ENCODE measurements at regions not wholly inside any gene's neighbourhood (a gene's known extent, or its start where the extent isn't known, plus 50 kb on each side); places are given as distances from the start of the nearest gene placed in this dataset.

DNA sequence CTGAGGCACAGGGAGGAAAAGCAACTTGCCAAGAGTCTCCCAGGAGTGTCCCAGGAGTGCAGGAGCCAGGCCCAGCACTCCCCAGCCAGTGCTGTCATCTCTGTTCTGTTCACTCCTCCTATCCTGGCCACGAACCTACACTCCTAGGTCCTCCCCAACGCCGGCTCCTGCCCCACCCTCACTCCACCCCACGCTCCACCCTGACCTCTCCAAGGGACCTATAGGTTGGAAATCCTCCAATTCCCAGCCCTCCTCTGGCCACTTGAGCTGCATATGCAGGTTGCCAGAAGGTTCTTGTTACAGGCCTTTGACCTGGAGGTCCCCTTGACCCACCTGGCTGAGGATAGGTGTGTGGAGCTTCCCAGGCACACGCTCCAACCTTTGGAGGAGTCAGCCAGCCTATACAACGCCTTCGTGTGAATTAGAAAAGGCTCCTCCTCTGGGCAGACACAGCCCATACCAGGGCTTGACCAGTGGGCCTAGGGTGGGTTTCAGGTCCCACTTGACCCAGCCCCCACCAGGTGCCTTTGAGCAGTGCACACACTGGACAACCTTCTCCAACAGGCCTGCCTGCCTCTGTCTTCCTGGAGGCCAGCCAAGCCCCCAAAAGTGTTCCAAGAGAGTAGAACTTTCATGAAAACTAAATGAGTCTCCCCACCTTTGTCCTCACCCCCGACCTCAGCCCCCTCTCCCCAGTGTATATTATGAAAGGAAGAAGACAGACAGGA, 167.2 kb upstream of the TLE3 start:
- H3K4me3 ChIP-seq (ENCODE audit: control insufficient read depth, low read depth, low read length): no peak overlapping the region
- no peak for DNase-seq (ENCODE audit: low read depth)
- TF ChIP-seq, protein P1, sequence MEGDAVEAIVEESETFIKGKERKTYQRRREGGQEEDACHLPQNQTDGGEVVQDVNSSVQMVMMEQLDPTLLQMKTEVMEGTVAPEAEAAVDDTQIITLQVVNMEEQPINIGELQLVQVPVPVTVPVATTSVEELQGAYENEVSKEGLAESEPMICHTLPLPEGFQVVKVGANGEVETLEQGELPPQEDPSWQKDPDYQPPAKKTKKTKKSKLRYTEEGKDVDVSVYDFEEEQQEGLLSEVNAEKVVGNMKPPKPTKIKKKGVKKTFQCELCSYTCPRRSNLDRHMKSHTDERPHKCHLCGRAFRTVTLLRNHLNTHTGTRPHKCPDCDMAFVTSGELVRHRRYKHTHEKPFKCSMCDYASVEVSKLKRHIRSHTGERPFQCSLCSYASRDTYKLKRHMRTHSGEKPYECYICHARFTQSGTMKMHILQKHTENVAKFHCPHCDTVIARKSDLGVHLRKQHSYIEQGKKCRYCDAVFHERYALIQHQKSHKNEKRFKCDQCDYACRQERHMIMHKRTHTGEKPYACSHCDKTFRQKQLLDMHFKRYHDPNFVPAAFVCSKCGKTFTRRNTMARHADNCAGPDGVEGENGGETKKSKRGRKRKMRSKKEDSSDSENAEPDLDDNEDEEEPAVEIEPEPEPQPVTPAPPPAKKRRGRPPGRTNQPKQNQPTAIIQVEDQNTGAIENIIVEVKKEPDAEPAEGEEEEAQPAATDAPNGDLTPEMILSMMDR (IDR thresholded peaks at IDR 0.05; ENCODE audit: control insufficient read depth, insufficient read depth, low read depth, low read length, missing control alignments): no peak

DNA sequence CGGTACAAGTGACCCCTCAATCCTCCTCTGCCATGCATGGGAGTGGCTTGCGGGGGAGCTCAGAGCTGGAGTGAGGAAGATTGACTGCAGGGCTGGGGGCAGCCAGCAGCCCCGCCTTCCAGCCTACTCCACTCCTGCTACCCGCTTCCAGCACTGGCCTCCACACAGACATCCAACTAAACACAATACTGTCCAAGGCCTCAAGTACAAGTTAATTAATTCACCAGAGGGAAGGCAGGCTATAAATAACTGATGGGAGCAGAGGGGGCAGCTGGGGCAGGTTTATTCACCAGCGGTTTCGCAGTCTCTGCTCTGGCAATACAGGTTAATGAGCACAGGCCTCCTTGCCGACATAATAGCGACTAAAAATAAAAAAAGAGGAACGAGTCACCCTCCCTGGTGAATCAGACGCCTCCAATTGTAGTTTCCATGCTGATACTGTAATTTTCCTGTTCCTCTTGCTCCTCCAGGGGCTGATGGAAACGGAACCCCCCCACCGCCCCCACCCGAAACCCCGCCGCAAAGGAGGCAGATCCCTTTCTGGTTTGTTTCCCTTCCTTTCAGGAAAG, 166.4 kb upstream of the TLE3 start:
- no peak overlapping the region for H3K4me3 ChIP-seq (ENCODE audit: control insufficient read depth, low read depth, low read length)
- TF ChIP-seq, protein P1 (IDR thresholded peaks at IDR 0.05; ENCODE audit: control insufficient read depth, insufficient read depth, low read depth, low read length, missing control alignments): no peak
- DNase-seq (ENCODE audit: low read depth): no peak

DNA sequence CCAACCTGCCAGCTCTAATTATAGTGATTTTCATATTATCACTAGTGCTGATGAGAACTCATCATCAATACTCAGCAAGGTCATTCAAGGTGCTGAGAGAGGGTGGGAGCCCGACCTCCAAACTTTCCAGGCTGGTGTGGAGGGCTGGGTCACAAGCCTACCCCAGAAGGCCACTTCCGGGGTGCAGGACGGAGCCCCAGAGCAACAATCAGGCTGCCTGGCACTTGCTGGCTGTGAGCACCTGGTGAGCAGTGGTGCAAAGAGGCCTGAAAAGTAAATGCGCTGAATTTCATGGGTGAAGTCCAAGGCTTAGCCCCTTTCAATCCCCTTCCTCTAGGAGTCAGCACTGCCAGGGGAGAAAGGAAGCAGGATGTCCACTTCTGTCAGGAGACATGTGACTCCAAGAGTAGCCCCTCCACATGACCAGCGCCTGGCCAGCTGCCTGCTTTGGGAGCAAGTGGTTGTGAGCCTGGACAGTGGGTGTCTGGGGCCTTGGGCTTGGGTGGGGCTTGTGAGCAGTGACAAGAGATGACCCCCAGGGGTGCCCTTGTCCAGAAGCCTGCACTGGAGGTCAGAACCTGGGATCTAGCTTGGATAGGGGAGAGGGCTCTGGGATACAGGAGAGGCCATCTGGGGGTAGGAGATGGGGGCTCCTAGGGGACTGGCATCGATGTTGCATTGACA, 165.0 kb upstream of the TLE3 start:
- TF ChIP-seq, protein P1 (IDR thresholded peaks at IDR 0.05; ENCODE audit: control insufficient read depth, insufficient read depth, low read depth, low read length, missing control alignments): no peak
- H3K4me3 ChIP-seq (ENCODE audit: control insufficient read depth, low read depth, low read length): no peak overlapping the region
- DNase-seq (ENCODE audit: low read depth): no peak

DNA sequence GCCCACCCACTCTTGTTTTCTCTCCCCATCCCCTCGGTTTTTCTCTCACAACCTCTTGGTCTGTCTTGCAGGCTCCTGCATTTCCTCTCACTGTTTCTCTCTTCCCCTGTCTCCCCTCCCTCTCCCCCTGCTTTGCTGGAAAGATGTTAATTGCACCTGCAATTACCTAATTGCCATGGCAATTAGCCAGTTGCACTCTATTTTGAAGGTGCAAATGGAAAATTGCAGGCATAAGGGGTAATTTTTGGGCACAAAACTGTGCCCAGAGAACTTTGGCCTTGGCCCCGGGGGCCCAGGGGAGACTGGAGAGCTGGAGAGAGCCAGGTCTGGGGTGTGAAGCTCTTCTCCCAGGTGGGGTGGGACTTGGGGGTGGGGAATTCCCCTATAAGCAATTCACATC, 164.5 kb upstream of the TLE3 start:
- TF ChIP-seq, protein P1 (IDR thresholded peaks at IDR 0.05; ENCODE audit: control insufficient read depth, insufficient read depth, low read depth, low read length, missing control alignments): no peak
- no peak for DNase-seq (ENCODE audit: low read depth)
- no peak overlapping the region for H3K4me3 ChIP-seq (ENCODE audit: control insufficient read depth, low read depth, low read length)

DNA sequence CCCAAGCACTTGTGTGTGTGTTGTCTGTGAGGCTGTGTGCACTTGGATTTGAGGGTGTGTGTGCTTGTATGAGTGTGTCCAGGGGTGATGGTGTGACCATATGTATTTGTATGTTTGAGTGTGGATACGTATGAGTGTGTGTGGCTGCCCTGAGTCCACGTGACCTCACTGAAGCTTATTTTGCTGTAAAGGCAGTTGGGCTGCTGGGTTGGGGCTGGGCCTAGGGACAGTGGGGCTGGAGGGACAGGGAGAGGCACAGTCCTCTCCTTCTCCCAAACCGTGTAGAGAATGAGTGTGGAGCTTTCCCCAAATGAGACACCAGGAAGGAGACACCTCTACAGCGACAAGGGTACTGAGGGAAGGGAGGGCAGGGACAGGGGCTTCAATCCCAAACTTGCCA, 163.4 kb upstream of the TLE3 start:
- H3K4me3 ChIP-seq (ENCODE audit: control insufficient read depth, low read depth, low read length): no peak overlapping the region
- TF ChIP-seq, protein P1 (IDR thresholded peaks at IDR 0.05; ENCODE audit: control insufficient read depth, insufficient read depth, low read depth, low read length, missing control alignments): no peak
- DNase-seq (ENCODE audit: low read depth): no peak

DNA sequence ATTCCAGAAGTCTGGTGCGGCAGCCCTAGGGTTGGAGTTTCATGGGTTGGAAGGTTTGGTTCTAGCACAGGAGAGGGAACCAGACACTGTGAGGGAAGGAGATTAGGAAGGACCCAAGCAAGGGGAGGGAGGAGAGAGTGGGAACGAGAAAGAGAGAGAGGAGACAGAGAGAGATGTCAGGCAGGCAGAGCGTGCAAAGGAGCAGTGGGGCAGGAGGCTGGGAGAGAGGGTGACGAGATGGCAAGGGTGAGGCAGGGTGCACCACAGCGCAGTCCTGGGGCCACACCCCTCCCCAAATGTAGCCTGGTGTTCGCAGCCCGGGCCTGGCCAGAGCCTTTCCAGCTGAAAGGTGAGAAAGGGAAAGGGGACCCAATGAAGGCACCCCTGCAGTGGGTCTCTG, 162.9 kb upstream of the TLE3 start:
- DNase-seq (ENCODE audit: low read depth): no peak
- no peak overlapping the region for H3K4me3 ChIP-seq (ENCODE audit: control insufficient read depth, low read depth, low read length)
- TF ChIP-seq, protein P1 (IDR thresholded peaks at IDR 0.05; ENCODE audit: control insufficient read depth, insufficient read depth, low read depth, low read length, missing control alignments): no peak

All from AG09309 (cell line).